ENCODE measurements at regions not wholly inside any gene's neighbourhood (a gene's known extent, or its start where the extent isn't known, plus 50 kb on each side); places are given as distances from the start of the nearest gene placed in this dataset.
"Not testable (repeated sequence)": the region's sequence is repeated elsewhere in the genome, so short reads cannot be mapped to it uniquely, and the experiment has no call there.

DNA sequence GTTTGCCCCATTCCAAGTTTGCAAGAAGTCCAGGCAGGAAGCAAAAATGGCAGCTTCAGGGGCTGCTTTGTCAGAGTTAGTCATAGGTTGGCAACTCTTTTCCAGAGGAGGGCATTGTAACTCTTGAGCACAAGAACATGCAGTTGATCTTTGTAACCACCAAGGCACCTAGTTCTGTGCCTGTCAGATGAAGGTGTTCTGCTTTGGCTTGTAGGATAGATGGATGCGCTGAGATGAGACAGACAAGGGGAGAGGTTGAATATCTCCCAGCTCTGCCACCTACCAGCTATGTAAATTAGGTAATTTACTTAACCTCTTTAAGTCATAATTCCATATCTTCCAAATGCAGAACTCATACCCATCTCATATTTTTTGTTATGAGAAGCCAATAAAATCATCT, 89.3 kb downstream of the ZNF648 start:
- TF ChIP-seq, protein P1, sequence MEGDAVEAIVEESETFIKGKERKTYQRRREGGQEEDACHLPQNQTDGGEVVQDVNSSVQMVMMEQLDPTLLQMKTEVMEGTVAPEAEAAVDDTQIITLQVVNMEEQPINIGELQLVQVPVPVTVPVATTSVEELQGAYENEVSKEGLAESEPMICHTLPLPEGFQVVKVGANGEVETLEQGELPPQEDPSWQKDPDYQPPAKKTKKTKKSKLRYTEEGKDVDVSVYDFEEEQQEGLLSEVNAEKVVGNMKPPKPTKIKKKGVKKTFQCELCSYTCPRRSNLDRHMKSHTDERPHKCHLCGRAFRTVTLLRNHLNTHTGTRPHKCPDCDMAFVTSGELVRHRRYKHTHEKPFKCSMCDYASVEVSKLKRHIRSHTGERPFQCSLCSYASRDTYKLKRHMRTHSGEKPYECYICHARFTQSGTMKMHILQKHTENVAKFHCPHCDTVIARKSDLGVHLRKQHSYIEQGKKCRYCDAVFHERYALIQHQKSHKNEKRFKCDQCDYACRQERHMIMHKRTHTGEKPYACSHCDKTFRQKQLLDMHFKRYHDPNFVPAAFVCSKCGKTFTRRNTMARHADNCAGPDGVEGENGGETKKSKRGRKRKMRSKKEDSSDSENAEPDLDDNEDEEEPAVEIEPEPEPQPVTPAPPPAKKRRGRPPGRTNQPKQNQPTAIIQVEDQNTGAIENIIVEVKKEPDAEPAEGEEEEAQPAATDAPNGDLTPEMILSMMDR (conservative IDR thresholded peaks at IDR 0.05) = no peak
- no peak overlapping the region for H3K27ac ChIP-seq

- TF ChIP-seq, protein P1 (conservative IDR thresholded peaks at IDR 0.05) = no peak
- no peak overlapping the region for H3K27ac ChIP-seq
These were observed 90.1 kb downstream of the ZNF648 start for GRCh38 chr1:181971424-181971823.

DNA sequence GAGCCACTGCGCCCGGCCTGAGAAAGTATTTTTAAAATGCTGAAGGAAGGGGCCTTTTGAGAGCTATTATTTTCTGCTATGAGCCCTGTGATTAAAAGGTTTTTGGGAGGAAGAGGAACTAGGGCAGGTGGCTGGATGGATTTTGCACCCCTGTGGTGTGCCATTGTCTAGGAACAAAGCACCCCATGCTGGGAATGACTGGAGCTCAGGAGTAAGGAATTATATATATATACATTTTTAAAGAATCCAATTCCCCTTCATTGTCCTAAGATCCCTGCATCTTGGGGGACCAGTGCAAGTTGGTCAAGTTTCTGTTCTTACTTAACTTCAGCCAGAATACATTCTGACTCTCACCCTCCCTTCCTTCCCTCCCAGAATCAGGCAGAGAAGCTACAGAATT, 91.6 kb downstream of the ZNF648 start:
- H3K27ac ChIP-seq = no peak overlapping the region
- TF ChIP-seq, protein P1 (conservative IDR thresholded peaks at IDR 0.05) = no peak

- not testable (repeated sequence) for H3K27ac ChIP-seq
These were observed 106.8 kb downstream of the ZNF648 start for GRCh38 chr1:181954696-181955095.

DNA sequence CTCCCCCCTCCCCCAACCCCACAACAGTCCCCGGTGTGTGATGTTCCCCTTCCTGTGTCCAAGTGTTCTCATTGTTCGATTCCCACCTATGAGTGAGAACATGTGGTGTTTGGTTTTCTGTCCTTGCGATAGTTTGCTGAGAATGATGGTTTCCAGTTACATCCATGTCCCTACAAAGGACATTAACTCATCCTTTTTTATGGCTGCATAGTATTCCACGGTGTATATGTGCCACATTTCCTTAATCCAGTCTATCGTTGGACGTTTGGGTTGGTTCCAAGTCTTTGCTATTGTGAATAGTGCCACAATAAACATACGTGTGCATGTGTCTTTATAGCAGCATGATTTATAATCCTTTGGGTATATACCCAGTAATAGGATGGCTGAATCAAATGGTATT, 107.3 kb downstream of the ZNF648 start:
- not testable (repeated sequence) for H3K27ac ChIP-seq

GRCh38 chr1:181953596-181953995, 107.9 kb downstream of the ZNF648 start:
- TF ChIP-seq, protein P1 (conservative IDR thresholded peaks at IDR 0.05) = no peak
- H3K27ac ChIP-seq = no peak overlapping the region

DNA sequence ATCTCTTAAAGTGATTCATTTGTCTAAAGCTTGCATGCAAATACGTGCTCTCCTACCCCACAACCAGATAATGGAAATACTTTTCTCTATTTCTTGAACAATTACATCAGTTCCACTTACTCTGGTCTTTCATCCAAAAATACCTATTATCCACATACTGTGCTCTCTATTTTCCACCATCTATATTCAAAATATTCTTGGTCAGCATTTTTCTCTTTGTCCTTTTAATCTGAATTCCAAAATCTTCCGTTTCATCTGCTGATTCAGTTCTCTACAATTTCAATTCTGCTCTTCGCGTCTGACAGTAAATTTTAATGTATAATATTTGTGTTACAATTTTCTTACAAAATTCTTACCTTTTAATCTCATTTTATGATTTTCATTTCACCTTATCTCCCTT, 110.3 kb downstream of the ZNF648 start:
- TF ChIP-seq, protein P1 (conservative IDR thresholded peaks at IDR 0.05) = no peak
- no peak overlapping the region for H3K27ac ChIP-seq

GRCh38 chr1:181949500-181949899, 112.0 kb downstream of the ZNF648 start:
- no peak overlapping the region for H3K27ac ChIP-seq
- TF ChIP-seq, protein P1 (conservative IDR thresholded peaks at IDR 0.05) = no peak

- TF ChIP-seq, protein P1 (conservative IDR thresholded peaks at IDR 0.05) = no peak
- no peak overlapping the region for H3K27ac ChIP-seq
These were observed 113.1 kb downstream of the ZNF648 start for GRCh38 chr1:181948372-181948771.
